GM23338 (cell line): ENCODE measurements at regions not wholly inside any gene's neighbourhood (a gene's known extent, or its start where the extent isn't known, plus 50 kb on each side); places are given as distances from the start of the nearest gene placed in this dataset.

ENCODE experiments used
- ATAC-seq: fragments of 200-7000 bp; cut with Tn5 transposase; 3 replicates; pipeline ENCODE4 v1.9.1; 2020
- DNase-seq: peaks from one replicate; pipeline ENCODE4 v3.0.0-alpha.2; 2015; ENCODE audit warnings: low spot score
- H2AFZ ChIP-seq: fragments of 200-600 bp; sonication (generic); 2 replicates; pipeline ENCODE4 v1.8.0; 2016; ENCODE audit warnings: antibody characterized with exemption, mild to moderate bottlenecking, moderate library complexity
- H3F3A ChIP-seq: fragments of 200-600 bp; sonication (generic); replicated peaks from 2 replicates; pipeline ENCODE4 v1.8.0; 2017; ENCODE audit warnings: antibody characterized with exemption, mixed run types, low read depth
- H3K27ac ChIP-seq: fragments of 200-600 bp; sonication (generic); 2 replicates; pipeline ENCODE4 v1.6.1; 2016; ENCODE audit warnings: low read depth
- H3K27me3 ChIP-seq: fragments of 200-600 bp; sonication (generic); 2 replicates; pipeline ENCODE4 v1.8.0; 2016; ENCODE audit warnings: mild to moderate bottlenecking, mixed run types, moderate library complexity; ENCODE audit not compliant: insufficient read depth
- H3K36me3 ChIP-seq: fragments of 200-600 bp; sonication (generic); 2 replicates; pipeline ENCODE4 v1.8.0; 2016; ENCODE audit warnings: mild to moderate bottlenecking; ENCODE audit not compliant: insufficient read depth
- H3K4me1 ChIP-seq: fragments of 200-600 bp; sonication (generic); 2 replicates; pipeline ENCODE4 v1.8.0; 2016; ENCODE audit warnings: mild to moderate bottlenecking, moderate library complexity; ENCODE audit not compliant: insufficient read depth
- H3K4me2 ChIP-seq: fragments of 200-600 bp; sonication (generic); 2 replicates; pipeline ENCODE4 v1.7.1; 2017; ENCODE audit warnings: mixed run types
- H3K4me3 ChIP-seq: fragments of 200-600 bp; sonication (generic); 2 replicates; pipeline ENCODE4 v1.6.1; 2016; ENCODE audit warnings: mixed run types
- H3K79me2 ChIP-seq: fragments of 200-600 bp; sonication (generic); replicated peaks from 2 replicates; pipeline ENCODE4 v1.8.0; 2017; ENCODE audit warnings: mild to moderate bottlenecking; ENCODE audit not compliant: insufficient read depth
- H3K9me2 ChIP-seq: fragments of 200-600 bp; sonication (generic); 2 replicates; pipeline ENCODE4 v1.8.0; 2017; ENCODE audit not compliant: insufficient read depth
- H4K20me1 ChIP-seq: fragments of 200-600 bp; sonication (generic); replicated peaks from 2 replicates; pipeline ENCODE4 v1.8.0; 2017; ENCODE audit warnings: mild to moderate bottlenecking; ENCODE audit not compliant: insufficient read depth
- H3K27ac Mint-ChIP-seq: 2 replicates; pipeline ENCODE4 v1.8.0; 2020; ENCODE audit warnings: inconsistent platforms, mild to moderate bottlenecking, moderate library complexity, mixed read lengths
- H3K27me3 Mint-ChIP-seq: 3 replicates; pipeline ENCODE4 v1.8.0; 2022; ENCODE audit warnings: low read depth, mild to moderate bottlenecking, moderate library complexity, mixed read lengths, inconsistent platforms; ENCODE audit not compliant: insufficient read depth, poor library complexity
- H3K36me3 Mint-ChIP-seq: 3 replicates; pipeline ENCODE4 v1.8.0; 2021; ENCODE audit warnings: low read depth, mild to moderate bottlenecking, inconsistent platforms, moderate library complexity, mixed read lengths
- H3K4me1 Mint-ChIP-seq: 3 replicates; pipeline ENCODE4 v1.8.0; 2020; ENCODE audit warnings: mild to moderate bottlenecking, inconsistent platforms, mixed read lengths
- H3K4me3 Mint-ChIP-seq: 3 replicates; pipeline ENCODE4 v1.8.0; 2021; ENCODE audit warnings: moderate library complexity, mild to moderate bottlenecking, inconsistent platforms, mixed read lengths
- H3K9me3 Mint-ChIP-seq: 3 replicates; pipeline ENCODE4 v1.8.0; 2020; ENCODE audit warnings: moderate library complexity, mild to moderate bottlenecking, inconsistent platforms, mixed read lengths
- CTCF ChIP-seq, 2 experiments: fragments of 200-600 bp in 1 of 2; sonication (generic) in 1 of 2; conservative IDR thresholded peaks; 2 replicates each; pipeline versions ENCODE4 v1.5.1 to v1.6.1; 2016 to 2017; ENCODE audit warnings: antibody characterized with exemption in 2 of 2, low read depth in 2 of 2, mild to moderate bottlenecking in 2 of 2, moderate library complexity in 1 of 2
- JUNB ChIP-seq: IDR thresholded peaks from one replicate; pipeline ENCODE4 v1.6.1; 2016; ENCODE audit warnings: antibody characterized with exemption; ENCODE audit not compliant: unreplicated experiment
- NANOG ChIP-seq: IDR thresholded peaks from 2 replicates; pipeline ENCODE4 v1.6.1; 2016; ENCODE audit warnings: antibody characterized with exemption, borderline replicate concordance
- ZNF331 ChIP-seq: fragments of 250-450 bp; sonication (Bioruptor Pico); IDR thresholded peaks from 2 replicates; pipeline ENCODE4 v1.5.0; 2020; ENCODE audit warnings: low read depth, mild to moderate bottlenecking, moderate library complexity
- TF ChIP-seq, protein P1 (sequence below): fragments of 250-450 bp; sonication (Bioruptor Pico); IDR thresholded peaks from 2 replicates; pipeline ENCODE4 v1.5.0; 2020; ENCODE audit warnings: mild to moderate bottlenecking, moderate library complexity
- TF ChIP-seq, protein P2 (sequence below): IDR thresholded peaks from one replicate; pipeline ENCODE4 v1.6.1; 2018; ENCODE audit warnings: antibody characterized with exemption; ENCODE audit not compliant: unreplicated experiment

DNA sequence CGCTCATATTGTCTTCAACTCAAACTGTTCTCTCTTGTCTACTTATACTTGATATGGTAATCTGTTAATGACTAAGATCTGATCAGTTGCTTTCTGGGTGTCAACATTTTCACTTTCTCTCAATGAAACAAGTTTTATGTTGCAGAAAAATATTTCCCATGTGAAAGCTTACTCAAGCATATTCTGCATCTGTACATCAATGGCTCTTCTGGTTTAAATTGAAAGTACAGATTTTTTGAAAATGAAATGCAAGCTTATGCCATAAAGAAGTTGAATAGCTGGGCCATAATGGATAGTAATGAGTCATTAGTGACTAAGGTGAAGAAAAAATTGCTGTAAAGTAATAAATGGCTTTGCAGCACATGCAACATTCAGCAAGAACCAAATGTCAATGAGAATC lies 140.7 kb downstream of the BCHE start:
- H3F3A ChIP-seq: no peaks in the 10 kb centered on the region
- peaks cover 21% of the 10 kb centered on the region for H3K36me3 Mint-ChIP-seq
- H3K9me3 Mint-ChIP-seq: peaks cover 27% of the 10 kb centered on the region
- no peaks in the 10 kb centered on the region for H3K27me3 ChIP-seq
- H3K27me3 Mint-ChIP-seq: no peaks in the 10 kb centered on the region
- no peaks in the 10 kb centered on the region for H3K9me2 ChIP-seq
- TF ChIP-seq, protein P1, sequence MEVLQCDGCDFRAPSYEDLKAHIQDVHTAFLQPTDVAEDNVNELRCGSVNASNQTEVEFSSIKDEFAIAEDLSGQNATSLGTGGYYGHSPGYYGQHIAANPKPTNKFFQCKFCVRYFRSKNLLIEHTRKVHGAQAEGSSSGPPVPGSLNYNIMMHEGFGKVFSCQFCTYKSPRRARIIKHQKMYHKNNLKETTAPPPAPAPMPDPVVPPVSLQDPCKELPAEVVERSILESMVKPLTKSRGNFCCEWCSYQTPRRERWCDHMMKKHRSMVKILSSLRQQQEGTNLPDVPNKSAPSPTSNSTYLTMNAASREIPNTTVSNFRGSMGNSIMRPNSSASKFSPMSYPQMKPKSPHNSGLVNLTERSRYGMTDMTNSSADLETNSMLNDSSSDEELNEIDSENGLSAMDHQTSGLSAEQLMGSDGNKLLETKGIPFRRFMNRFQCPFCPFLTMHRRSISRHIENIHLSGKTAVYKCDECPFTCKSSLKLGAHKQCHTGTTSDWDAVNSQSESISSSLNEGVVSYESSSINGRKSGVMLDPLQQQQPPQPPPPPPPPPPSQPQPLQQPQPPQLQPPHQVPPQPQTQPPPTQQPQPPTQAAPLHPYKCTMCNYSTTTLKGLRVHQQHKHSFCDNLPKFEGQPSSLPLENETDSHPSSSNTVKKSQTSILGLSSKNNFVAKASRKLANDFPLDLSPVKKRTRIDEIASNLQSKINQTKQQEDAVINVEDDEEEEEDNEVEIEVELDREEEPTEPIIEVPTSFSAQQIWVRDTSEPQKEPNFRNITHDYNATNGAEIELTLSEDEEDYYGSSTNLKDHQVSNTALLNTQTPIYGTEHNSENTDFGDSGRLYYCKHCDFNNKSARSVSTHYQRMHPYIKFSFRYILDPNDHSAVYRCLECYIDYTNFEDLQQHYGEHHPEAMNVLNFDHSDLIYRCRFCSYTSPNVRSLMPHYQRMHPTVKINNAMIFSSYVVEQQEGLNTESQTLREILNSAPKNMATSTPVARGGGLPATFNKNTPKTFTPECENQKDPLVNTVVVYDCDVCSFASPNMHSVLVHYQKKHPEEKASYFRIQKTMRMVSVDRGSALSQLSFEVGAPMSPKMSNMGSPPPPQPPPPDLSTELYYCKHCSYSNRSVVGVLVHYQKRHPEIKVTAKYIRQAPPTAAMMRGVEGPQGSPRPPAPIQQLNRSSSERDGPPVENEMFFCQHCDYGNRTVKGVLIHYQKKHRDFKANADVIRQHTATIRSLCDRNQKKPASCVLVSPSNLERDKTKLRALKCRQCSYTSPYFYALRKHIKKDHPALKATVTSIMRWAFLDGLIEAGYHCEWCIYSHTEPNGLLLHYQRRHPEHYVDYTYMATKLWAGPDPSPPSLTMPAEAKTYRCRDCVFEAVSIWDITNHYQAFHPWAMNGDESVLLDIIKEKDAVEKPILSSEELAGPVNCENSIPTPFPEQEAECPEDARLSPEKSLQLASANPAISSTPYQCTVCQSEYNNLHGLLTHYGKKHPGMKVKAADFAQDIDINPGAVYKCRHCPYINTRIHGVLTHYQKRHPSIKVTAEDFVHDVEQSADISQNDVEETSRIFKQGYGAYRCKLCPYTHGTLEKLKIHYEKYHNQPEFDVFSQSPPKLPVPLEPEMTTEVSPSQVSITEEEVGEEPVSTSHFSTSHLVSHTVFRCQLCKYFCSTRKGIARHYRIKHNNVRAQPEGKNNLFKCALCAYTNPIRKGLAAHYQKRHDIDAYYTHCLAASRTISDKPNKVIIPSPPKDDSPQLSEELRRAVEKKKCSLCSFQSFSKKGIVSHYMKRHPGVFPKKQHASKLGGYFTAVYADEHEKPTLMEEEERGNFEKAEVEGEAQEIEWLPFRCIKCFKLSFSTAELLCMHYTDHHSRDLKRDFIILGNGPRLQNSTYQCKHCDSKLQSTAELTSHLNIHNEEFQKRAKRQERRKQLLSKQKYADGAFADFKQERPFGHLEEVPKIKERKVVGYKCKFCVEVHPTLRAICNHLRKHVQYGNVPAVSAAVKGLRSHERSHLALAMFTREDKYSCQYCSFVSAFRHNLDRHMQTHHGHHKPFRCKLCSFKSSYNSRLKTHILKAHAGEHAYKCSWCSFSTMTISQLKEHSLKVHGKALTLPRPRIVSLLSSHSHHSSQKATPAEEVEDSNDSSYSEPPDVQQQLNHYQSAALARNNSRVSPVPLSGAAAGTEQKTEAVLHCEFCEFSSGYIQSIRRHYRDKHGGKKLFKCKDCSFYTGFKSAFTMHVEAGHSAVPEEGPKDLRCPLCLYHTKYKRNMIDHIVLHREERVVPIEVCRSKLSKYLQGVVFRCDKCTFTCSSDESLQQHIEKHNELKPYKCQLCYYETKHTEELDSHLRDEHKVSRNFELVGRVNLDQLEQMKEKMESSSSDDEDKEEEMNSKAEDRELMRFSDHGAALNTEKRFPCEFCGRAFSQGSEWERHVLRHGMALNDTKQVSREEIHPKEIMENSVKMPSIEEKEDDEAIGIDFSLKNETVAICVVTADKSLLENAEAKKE (CRISPR knock-in tag): no peak
- no peak for TF ChIP-seq NANOG
- H3K79me2 ChIP-seq: no peaks in the 10 kb centered on the region
- H2AFZ ChIP-seq: no peak overlapping the region
- no peaks in the 10 kb centered on the region for H3K36me3 ChIP-seq
- no peak overlapping the region for H3K4me3 ChIP-seq
- H3K4me2 ChIP-seq: no peak overlapping the region
- ATAC-seq (no peak), DNase-seq (no peak)
- no peak overlapping the region for H3K27ac ChIP-seq
- H3K4me3 Mint-ChIP-seq: no peak overlapping the region
- no peaks in the 10 kb centered on the region for H3K4me1 ChIP-seq
- H3K27ac Mint-ChIP-seq: no peak overlapping the region
- H4K20me1 ChIP-seq: no peaks in the 10 kb centered on the region
- no peaks in the 10 kb centered on the region for H3K4me1 Mint-ChIP-seq

DNA sequence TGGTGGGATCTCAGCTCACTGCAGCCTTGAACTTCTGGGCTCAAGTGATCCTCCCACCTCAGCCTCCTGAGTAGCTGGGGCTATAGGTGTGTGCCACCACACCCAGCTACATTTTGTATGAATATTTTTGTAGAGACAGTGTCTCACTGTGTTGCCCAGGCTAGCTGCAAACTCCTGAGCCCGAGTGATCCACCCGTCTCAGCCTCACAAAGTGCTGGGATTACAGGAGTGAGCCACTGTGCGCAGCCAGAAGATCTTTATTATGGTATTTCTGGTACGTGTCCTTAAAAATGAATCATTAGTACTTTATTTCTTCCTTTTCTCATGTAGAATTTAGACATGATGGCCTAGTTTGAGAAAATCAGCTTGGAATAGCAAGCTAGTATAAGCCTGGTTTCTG lies 153.3 kb downstream of the BCHE start:
- Histone ChIP-seq H3K36me3 (no peaks in the 10 kb centered on the region), H3F3A (no peaks in the 10 kb centered on the region), H3K9me2 (no peaks in the 10 kb centered on the region), H2AFZ (no peak overlapping the region), H3K27ac (no peak overlapping the region), H3K4me3 (no peak overlapping the region), H3K4me1 (no peaks in the 10 kb centered on the region), H4K20me1 (no peaks in the 10 kb centered on the region), H3K79me2 (no peaks in the 10 kb centered on the region), H3K27me3 (no peaks in the 10 kb centered on the region), H3K4me2 (no peak overlapping the region)
- Mint-ChIP-seq H3K4me3 (no peak overlapping the region), H3K27ac (no peak overlapping the region), H3K4me1 (no peaks in the 10 kb centered on the region), H3K9me3 (no peaks in the 10 kb centered on the region), H3K36me3 (no peaks in the 10 kb centered on the region), H3K27me3 (no peaks in the 10 kb centered on the region)
- TF ChIP-seq, protein P2, sequence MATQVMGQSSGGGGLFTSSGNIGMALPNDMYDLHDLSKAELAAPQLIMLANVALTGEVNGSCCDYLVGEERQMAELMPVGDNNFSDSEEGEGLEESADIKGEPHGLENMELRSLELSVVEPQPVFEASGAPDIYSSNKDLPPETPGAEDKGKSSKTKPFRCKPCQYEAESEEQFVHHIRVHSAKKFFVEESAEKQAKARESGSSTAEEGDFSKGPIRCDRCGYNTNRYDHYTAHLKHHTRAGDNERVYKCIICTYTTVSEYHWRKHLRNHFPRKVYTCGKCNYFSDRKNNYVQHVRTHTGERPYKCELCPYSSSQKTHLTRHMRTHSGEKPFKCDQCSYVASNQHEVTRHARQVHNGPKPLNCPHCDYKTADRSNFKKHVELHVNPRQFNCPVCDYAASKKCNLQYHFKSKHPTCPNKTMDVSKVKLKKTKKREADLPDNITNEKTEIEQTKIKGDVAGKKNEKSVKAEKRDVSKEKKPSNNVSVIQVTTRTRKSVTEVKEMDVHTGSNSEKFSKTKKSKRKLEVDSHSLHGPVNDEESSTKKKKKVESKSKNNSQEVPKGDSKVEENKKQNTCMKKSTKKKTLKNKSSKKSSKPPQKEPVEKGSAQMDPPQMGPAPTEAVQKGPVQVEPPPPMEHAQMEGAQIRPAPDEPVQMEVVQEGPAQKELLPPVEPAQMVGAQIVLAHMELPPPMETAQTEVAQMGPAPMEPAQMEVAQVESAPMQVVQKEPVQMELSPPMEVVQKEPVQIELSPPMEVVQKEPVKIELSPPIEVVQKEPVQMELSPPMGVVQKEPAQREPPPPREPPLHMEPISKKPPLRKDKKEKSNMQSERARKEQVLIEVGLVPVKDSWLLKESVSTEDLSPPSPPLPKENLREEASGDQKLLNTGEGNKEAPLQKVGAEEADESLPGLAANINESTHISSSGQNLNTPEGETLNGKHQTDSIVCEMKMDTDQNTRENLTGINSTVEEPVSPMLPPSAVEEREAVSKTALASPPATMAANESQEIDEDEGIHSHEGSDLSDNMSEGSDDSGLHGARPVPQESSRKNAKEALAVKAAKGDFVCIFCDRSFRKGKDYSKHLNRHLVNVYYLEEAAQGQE: no peak
- no peak for TF ChIP-seq JUNB
- TF ChIP-seq ZNF331 (CRISPR knock-in tag): no peak
- no peak for TF ChIP-seq CTCF (conservative IDR thresholded peaks at IDR 0.05; ENCODE audit: low read depth in 2 of 2)
- ATAC-seq (no peak), DNase-seq (no peak)
